Thyroid gland (tissue), 4 donors: ENCODE measurements at regions not wholly inside any gene's neighbourhood (a gene's known extent, or its start where the extent isn't known, plus 50 kb on each side); places are given as distances from the start of the nearest gene placed in this dataset.

Experiments
- DNase-seq, 2 donors: peaks; one replicate each; pipeline ENCODE4 v3.0.0-alpha.2; 2019
- H3K27ac ChIP-seq, 3 donors: fragments of 200-600 bp; sonication (generic); 1 replicate in 2 of 3; 2 replicates in 1 of 3; pipeline ENCODE4 v1.5.1; 2016 to 2019; ENCODE audit warnings: mild to moderate bottlenecking in 1 of 3, moderate library complexity in 1 of 3
- H3K27me3 ChIP-seq: fragments of 200-600 bp; sonication (generic); one replicate; pipeline ENCODE4 v1.5.1; 2019
- H3K36me3 ChIP-seq, 2 donors: fragments of 200-600 bp; sonication (generic); one replicate each; pipeline ENCODE4 v1.5.1; 2016 to 2019
- H3K4me1 ChIP-seq, 2 donors: fragments of 200-600 bp; sonication (generic); one replicate each; pipeline ENCODE4 v1.5.1; 2017 to 2019
- H3K4me3 ChIP-seq, 3 donors: fragments of 200-600 bp; sonication (generic); replicated peaks in 1 of 3; 1 replicate in 2 of 3; 2 replicates in 1 of 3; pipeline ENCODE4 v1.5.1; 2016; ENCODE audit warnings: mild to moderate bottlenecking in 1 of 3
- H3K9me3 ChIP-seq: fragments of 200-600 bp; sonication (generic); one replicate; pipeline ENCODE4 v1.5.1; 2017
- CTCF ChIP-seq, 6 experiments: fragments of 200-600 bp in 3 of 6; fragments of 450-650 bp in 3 of 6; sonication (generic) in 3 of 6; IDR thresholded peaks; one replicate each; pipeline ENCODE4 v1.5.1; 2016 to 2019; ENCODE audit warnings: antibody characterized with exemption in 6 of 6, mild to moderate bottlenecking in 2 of 6, inconsistent platforms in 1 of 6, moderate library complexity in 1 of 6
- POLR2A ChIP-seq, 2 donors: fragments of 450-650 bp; IDR thresholded peaks; one replicate each; pipeline ENCODE4 v1.6.1; 2017; ENCODE audit warnings: antibody characterized with exemption in 2 of 2, mild to moderate bottlenecking in 2 of 2, moderate library complexity in 1 of 2
- WGBS, 2 donors: methylation state at CpG; one replicate each; pipeline ENCODE4 v1.1.5; 2017; 5-methylcytosine and 5-hydroxymethylcytosine counted together
- intact Hi-C: fragments of 100-400 bp; cut with DNase I; formaldehyde crosslinking; loops from one replicate; pipeline ENCODE4 v1.15.1; 2023

GRCh38 chr5:101897914-101898313 is 398.2 kb downstream of the SLCO4C1 start:
- intact Hi-C loops: no loop called here
- no peak for DNase-seq
- no peaks in the 10 kb centered on the region for H3K36me3 ChIP-seq
- no peaks in the 10 kb centered on the region for H3K27me3 ChIP-seq
- no peaks in the 10 kb centered on the region for H3K9me3 ChIP-seq
- WGBS, 2 donors: 67 to 68% methylated on average over 5 of the region's 5 CpGs
- no peak overlapping the region for H3K4me3 ChIP-seq
- no peak overlapping the region for H3K27ac ChIP-seq
- no peaks in the 10 kb centered on the region for H3K4me1 ChIP-seq
- no peak for TF ChIP-seq CTCF (IDR thresholded peaks at IDR 0.05)

GRCh38 chr5:101894985-101895384 is 401.1 kb downstream of the SLCO4C1 start:
- TF ChIP-seq POLR2A (IDR thresholded peaks at IDR 0.05) (no peak), CTCF (IDR thresholded peaks at IDR 0.05) (no peak)
- Histone ChIP-seq H3K9me3 (no peaks in the 10 kb centered on the region), H3K4me3 (no peak overlapping the region), H3K27ac (no peak overlapping the region), H3K27me3 (no peaks in the 10 kb centered on the region), H3K4me1 (no peaks in the 10 kb centered on the region), H3K36me3 (no peaks in the 10 kb centered on the region)
- no peak for DNase-seq
- 34 to 95% methylated on average over 1 of the region's 1 CpG for WGBS, 2 donors
- intact Hi-C loops: no loop called here

GRCh38 chr5:101878190-101878589 is 417.9 kb downstream of the SLCO4C1 start:
- TF ChIP-seq POLR2A (IDR thresholded peaks at IDR 0.05) (no peak), CTCF (IDR thresholded peaks at IDR 0.05) (no peak)
- Histone ChIP-seq H3K36me3 (no peaks in the 10 kb centered on the region), H3K9me3 (no peaks in the 10 kb centered on the region), H3K4me1 (no peaks in the 10 kb centered on the region), H3K27me3 (no peaks in the 10 kb centered on the region), H3K27ac (no peak overlapping the region), H3K4me3 (no peak overlapping the region)
- no peak for DNase-seq
- 49 to 72% methylated on average over 2 of the region's 2 CpGs for WGBS, 2 donors
- intact Hi-C loops: no loop called here

- Histone ChIP-seq H3K36me3 (no peaks in the 10 kb centered on the region), H3K9me3 (no peaks in the 10 kb centered on the region), H3K27ac (no peak overlapping the region), H3K4me1 (no peaks in the 10 kb centered on the region), H3K27me3 (no peaks in the 10 kb centered on the region), H3K4me3 (no peak overlapping the region)
- TF ChIP-seq POLR2A (IDR thresholded peaks at IDR 0.05) (no peak), CTCF (IDR thresholded peaks at IDR 0.05) (no peak)
- no peak for DNase-seq
- intact Hi-C loops: no loop called here
- 77 to 89% methylated on average over 1 of the region's 1 CpG for WGBS, 2 donors
Measured at GRCh38 chr5:101877451-101877850, 418.6 kb downstream of the SLCO4C1 start.

GRCh38 chr5:101866473-101866872 is 429.6 kb downstream of the SLCO4C1 start:
- H3K4me1 ChIP-seq: no peaks in the 10 kb centered on the region
- no peaks in the 10 kb centered on the region for H3K27me3 ChIP-seq
- H3K36me3 ChIP-seq: no peaks in the 10 kb centered on the region
- TF ChIP-seq CTCF (IDR thresholded peaks at IDR 0.05) (no peak), POLR2A (IDR thresholded peaks at IDR 0.05) (no peak)
- intact Hi-C loops: no loop called here
- no peaks in the 10 kb centered on the region for H3K9me3 ChIP-seq
- no peak overlapping the region for H3K27ac ChIP-seq
- DNase-seq: no peak
- no peak overlapping the region for H3K4me3 ChIP-seq
- 96 to 97% methylated on average over 1 of the region's 1 CpG for WGBS, 2 donors
